ENCODE measurements at regions not wholly inside any gene's neighbourhood (a gene's known extent, or its start where the extent isn't known, plus 50 kb on each side); places are given as distances from the start of the nearest gene placed in this dataset.

GRCh38 chr21:23496729-23497128 is 2110.6 kb downstream of the MRPL39 start:
- no peaks in the 10 kb centered on the region for H3K36me3 ChIP-seq (ENCODE audit: control insufficient read depth in 2 of 2, extremely low read depth in 1 of 2, insufficient read depth in 2 of 2, low read length in 2 of 2)
- no peaks in the 10 kb centered on the region for H3K9me3 ChIP-seq (ENCODE audit: control insufficient read depth, low read depth, low read length)
- FAIRE-seq = no peak
- no peak for DNase-seq (ENCODE audit: low read depth, low spot score)
- no peaks in the 10 kb centered on the region for H3K4me1 ChIP-seq (ENCODE audit: control insufficient read depth, extremely low read depth, insufficient read depth, low read length)
- no peak overlapping the region for H3K4me2 ChIP-seq (ENCODE audit: control insufficient read depth, extremely low read depth, insufficient read depth, low read depth, low read length)
- no peak overlapping the region for H3K27ac ChIP-seq (ENCODE audit: control insufficient read depth, insufficient read depth, low read length)
- H2AFZ ChIP-seq (ENCODE audit: control insufficient read depth, low read length) = no peak overlapping the region
- dilution Hi-C loops (cut with MboI; ENCODE audit: extremely low pct_ligation_motif_present, low sequenced_read_pairs) = no loop called here
- H3K27me3 ChIP-seq (ENCODE audit: control insufficient read depth, extremely low read depth, insufficient read depth, low read length) = no peaks in the 10 kb centered on the region
- H3K9me1 ChIP-seq (ENCODE audit: control insufficient read depth, extremely low read depth, insufficient read depth, low read length) = no peaks in the 10 kb centered on the region
- no peak overlapping the region for H3K4me3 ChIP-seq (ENCODE audit: control insufficient read depth in 2 of 3, extremely low read depth in 1 of 3, insufficient read depth in 2 of 3, low read depth in 1 of 3, low read length in 3 of 3)
- H4K20me1 ChIP-seq (ENCODE audit: control insufficient read depth, extremely low read depth, insufficient read depth, low read length) = no peaks in the 10 kb centered on the region
- H3K9ac ChIP-seq (ENCODE audit: control insufficient read depth, extremely low read depth, insufficient read depth, low read length) = no peak overlapping the region
- TF ChIP-seq EZH2 (IDR thresholded peaks at IDR 0.05; ENCODE audit: low read length) (no peak), CTCF (optimal IDR thresholded peaks at IDR 0.05 in 1 of 3, IDR thresholded peaks at IDR 0.05 in 1 of 3, conservative IDR thresholded peaks at IDR 0.05 in 1 of 3; ENCODE audit: extremely low read depth in 1 of 3, insufficient read depth in 2 of 3, low read length in 3 of 3) (no peak)
- H3K79me2 ChIP-seq (ENCODE audit: control insufficient read depth, insufficient read depth, low read length) = no peaks in the 10 kb centered on the region

GRCh38 chr21:23488245-23488644 is 2119.0 kb downstream of the MRPL39 start:
- FAIRE-seq (no peak), DNase-seq (ENCODE audit: low read depth, low spot score) (no peak)
- Histone ChIP-seq H3K79me2 (ENCODE audit: control insufficient read depth, insufficient read depth, low read length) (no peaks in the 10 kb centered on the region), H3K9me1 (ENCODE audit: control insufficient read depth, extremely low read depth, insufficient read depth, low read length) (no peaks in the 10 kb centered on the region), H3K4me3 (ENCODE audit: control insufficient read depth in 2 of 3, extremely low read depth in 1 of 3, insufficient read depth in 2 of 3, low read depth in 1 of 3, low read length in 3 of 3) (no peak overlapping the region), H4K20me1 (ENCODE audit: control insufficient read depth, extremely low read depth, insufficient read depth, low read length) (no peaks in the 10 kb centered on the region), H3K27ac (ENCODE audit: control insufficient read depth, insufficient read depth, low read length) (no peak overlapping the region), H3K4me2 (ENCODE audit: control insufficient read depth, extremely low read depth, insufficient read depth, low read depth, low read length) (no peak overlapping the region), H3K9ac (ENCODE audit: control insufficient read depth, extremely low read depth, insufficient read depth, low read length) (no peak overlapping the region), H3K27me3 (ENCODE audit: control insufficient read depth, extremely low read depth, insufficient read depth, low read length) (no peaks in the 10 kb centered on the region), H3K9me3 (ENCODE audit: control insufficient read depth, low read depth, low read length) (peaks cover 2% of the 10 kb centered on the region), H3K4me1 (ENCODE audit: control insufficient read depth, extremely low read depth, insufficient read depth, low read length) (no peaks in the 10 kb centered on the region), H2AFZ (ENCODE audit: control insufficient read depth, low read length) (no peak overlapping the region), H3K36me3 (ENCODE audit: control insufficient read depth in 2 of 2, extremely low read depth in 1 of 2, insufficient read depth in 2 of 2, low read length in 2 of 2) (no peaks in the 10 kb centered on the region)
- TF ChIP-seq EZH2 (IDR thresholded peaks at IDR 0.05; ENCODE audit: low read length) (no peak), CTCF (optimal IDR thresholded peaks at IDR 0.05 in 1 of 3, IDR thresholded peaks at IDR 0.05 in 1 of 3, conservative IDR thresholded peaks at IDR 0.05 in 1 of 3; ENCODE audit: extremely low read depth in 1 of 3, insufficient read depth in 2 of 3, low read length in 3 of 3) (no peak)
- dilution Hi-C loops (cut with MboI; ENCODE audit: extremely low pct_ligation_motif_present, low sequenced_read_pairs) = no loop called here

Measured in keratinocyte (primary cell).